Heart left ventricle (tissue), 13 donors: ENCODE measurements at regions not wholly inside any gene's neighbourhood (a gene's known extent, or its start where the extent isn't known, plus 50 kb on each side); places are given as distances from the start of the nearest gene placed in this dataset.

Experiments used
- CTCF ChIP-seq, 12 donors: fragments of 200-600 bp; sonication (generic) in 4 of 12; IDR thresholded peaks; one replicate each; pipeline versions ENCODE4 v1.5.0 to v1.8.0; 2018 to 2022; ENCODE audit warnings: antibody characterized with exemption in 12 of 12, mild to moderate bottlenecking in 5 of 12
- POLR2A ChIP-seq, 2 donors: fragments of 450-650 bp; IDR thresholded peaks; one replicate each; pipeline ENCODE4 v1.6.1; 2017; ENCODE audit warnings: antibody characterized with exemption in 2 of 2, mild to moderate bottlenecking in 2 of 2, moderate library complexity in 2 of 2
- donor health status: ischemic (EF 13 %, LVEDD 7.1; RV severe dilation, severe dysfunction).
- donor health status: DM: no; HTN: yes; CAD: no.
- donor health status: DM: no; HTN: no; CAD: no.
- donor health status: ischemic (EF 25% LVEDD 6.9; RV normal size, moderate dysfunction).
- donor health status: ischemic (EF 25% LVEDD 5.7; RV mildly dilated, moderate dysfunction).
- donor health status: ischemic (EF 35%, LVEDD 5.7; RV mildly dilated, moderate dysfunction).
- donor health status: nonischemic (EF 11% LVEDD 7.7; RV severe dilation, severe dysfunction).
- donor health status: DM: yes; HTN: yes; CAD: no.
- donor health status: PGD.
- donor health status: ischemic (EF 29% LVEDD 5.4; RV normal size, mild dysfunction).
- donor health status: nonischemic (EF 23%, LVEDD 6.1; RV moderate dilation, normal function).

GRCh38 chr12:27384261-27384590, 51.6 kb downstream of the BMAL2 start:
- TF ChIP-seq CTCF (IDR thresholded peaks at IDR 0.05) (peak in 1 of 12 donors; percentile 11), POLR2A (IDR thresholded peaks at IDR 0.05) (no peak)
